Heart right ventricle (tissue), 16 donors: ENCODE measurements at regions not wholly inside any gene's neighbourhood (a gene's known extent, or its start where the extent isn't known, plus 50 kb on each side); places are given as distances from the start of the nearest gene placed in this dataset.
"Not testable (repeated sequence)": the region's sequence is repeated elsewhere in the genome, so short reads cannot be mapped to it uniquely, and the experiment has no call there.

Experiments
- ATAC-seq, 8 donors: fragments of 200-7000 bp; cut with Tn5 transposase; one replicate each; pipeline ENCODE4 v1.9.1; 2020; ENCODE audit warnings: mild to moderate bottlenecking in 8 of 8, moderate library complexity in 8 of 8, moderate number of reproducible peaks in 1 of 8
- DNase-seq, 2 donors: peaks; one replicate each; pipeline ENCODE4 v3.0.0-alpha.2; 2020
- H3K27ac ChIP-seq, 10 donors: fragments of 200-600 bp; sonication (generic) in 2 of 10; one replicate each; pipeline versions ENCODE4 v1.5.0 to v1.8.0; 2020 to 2022; ENCODE audit warnings: mild to moderate bottlenecking in 3 of 10
- H3K27me3 ChIP-seq, 7 donors: fragments of 200-600 bp; one replicate each; pipeline ENCODE4 v1.8.0; 2021 to 2022; ENCODE audit warnings: mild to moderate bottlenecking in 2 of 7
- H3K36me3 ChIP-seq, 9 donors: fragments of 200-600 bp; sonication (generic) in 1 of 9; one replicate each; pipeline versions ENCODE4 v1.5.0 to v1.8.0; 2020 to 2022; ENCODE audit warnings: mild to moderate bottlenecking in 2 of 9
- H3K4me1 ChIP-seq, 9 donors: fragments of 200-600 bp; sonication (generic) in 1 of 9; one replicate each; pipeline versions ENCODE4 v1.5.0 to v1.8.0; 2020 to 2022; ENCODE audit warnings: mild to moderate bottlenecking in 4 of 9
- H3K4me3 ChIP-seq, 10 donors: fragments of 200-600 bp; sonication (generic) in 2 of 10; one replicate each; pipeline versions ENCODE4 v1.5.0 to v1.8.0; 2020 to 2022; ENCODE audit warnings: mild to moderate bottlenecking in 7 of 10, moderate library complexity in 2 of 10
- H3K9me3 ChIP-seq, 11 donors: fragments of 200-600 bp in 10 of 11; sonication (generic) in 2 of 11; one replicate each; pipeline versions ENCODE4 v1.5.0 to v1.8.0; 2013 to 2022; ENCODE audit warnings: mild to moderate bottlenecking in 2 of 11, control low read depth in 1 of 11, moderate library complexity in 1 of 11
- WGBS, 2 donors: extraction: QIAGEN DNeasy Blood & Tissue Kit; methylation state at CpG; one replicate each; pipeline ENCODE4 v1.1.7; 2013; ENCODE audit warnings: inconsistent platforms in 1 of 2; 5-methylcytosine and 5-hydroxymethylcytosine counted together
- intact Hi-C, 10 donors: fragments of 100-400 bp; cut with DNase I; formaldehyde crosslinking; loops; one replicate each; pipeline versions ENCODE4 v1.11.1 to v1.14.2; 2022
- TF ChIP-seq, protein P1 (sequence below), 9 donors: fragments of 200-600 bp; sonication (generic) in 2 of 9; IDR thresholded peaks; one replicate each; pipeline versions ENCODE4 v1.5.0 to v1.8.0; 2021 to 2022; ENCODE audit warnings: antibody characterized with exemption in 9 of 9, mild to moderate bottlenecking in 5 of 9, moderate library complexity in 1 of 9
- donor health status: Arrhythmogenic right ventricular cardiomyopathy.
- donor health status: ischemic (EF 13 %, LVEDD 7.1; RV severe dilation, severe dysfunction).
- donor health status: healthy with polysubstance abuse.
- donor health status: DM: no; HTN: yes; CAD: no.
- donor health status: DM: no; HTN: no; CAD: no.
- donor health status: ischemic (EF 25% LVEDD 6.9; RV normal size, moderate dysfunction).
- donor health status: ischemic (EF 25% LVEDD 5.7; RV mildly dilated, moderate dysfunction).
- donor health status: healthy.
- donor health status: DM: yes; HTN: yes; CAD: no.
- donor health status: Ischemic cardiomyopathy.
- donor health status: ischemic (EF 35%, LVEDD 5.7; RV mildly dilated, moderate dysfunction).
- donor health status: nonischemic (EF 11% LVEDD 7.7; RV severe dilation, severe dysfunction).
- donor health status: DM: yes; HTN: yes; CAD: no.
- donor health status: PGD.
- donor health status: ischemic (EF 29% LVEDD 5.4; RV normal size, mild dysfunction).
- donor health status: nonischemic (EF 23%, LVEDD 6.1; RV moderate dilation, normal function).

DNA sequence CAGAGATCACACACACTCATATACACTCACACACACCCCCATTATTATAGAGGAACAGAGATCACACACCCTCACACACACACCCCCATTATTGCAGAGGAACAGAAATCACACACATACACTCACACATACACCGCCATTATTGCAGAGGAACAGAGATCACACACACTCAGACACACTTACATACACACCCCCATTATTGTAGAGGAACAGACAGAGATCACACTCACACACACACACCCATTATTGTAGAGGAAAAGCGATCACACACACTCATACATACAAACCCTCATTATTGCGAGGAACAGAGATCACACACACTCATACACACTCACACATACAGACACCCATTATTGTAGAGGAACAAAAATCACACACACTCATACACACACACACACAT is 239.0 kb downstream of the BUB3 start:
- 94 to 97% methylated on average over 3 of the region's 3 CpGs for WGBS, 2 donors
- intact Hi-C loops = no loop called here
- ATAC-seq (no peak), DNase-seq (no peak)
- H3K27ac ChIP-seq = no peak overlapping the region
- H3K4me1 ChIP-seq = no peaks in the 10 kb centered on the region
- TF ChIP-seq, protein P1, sequence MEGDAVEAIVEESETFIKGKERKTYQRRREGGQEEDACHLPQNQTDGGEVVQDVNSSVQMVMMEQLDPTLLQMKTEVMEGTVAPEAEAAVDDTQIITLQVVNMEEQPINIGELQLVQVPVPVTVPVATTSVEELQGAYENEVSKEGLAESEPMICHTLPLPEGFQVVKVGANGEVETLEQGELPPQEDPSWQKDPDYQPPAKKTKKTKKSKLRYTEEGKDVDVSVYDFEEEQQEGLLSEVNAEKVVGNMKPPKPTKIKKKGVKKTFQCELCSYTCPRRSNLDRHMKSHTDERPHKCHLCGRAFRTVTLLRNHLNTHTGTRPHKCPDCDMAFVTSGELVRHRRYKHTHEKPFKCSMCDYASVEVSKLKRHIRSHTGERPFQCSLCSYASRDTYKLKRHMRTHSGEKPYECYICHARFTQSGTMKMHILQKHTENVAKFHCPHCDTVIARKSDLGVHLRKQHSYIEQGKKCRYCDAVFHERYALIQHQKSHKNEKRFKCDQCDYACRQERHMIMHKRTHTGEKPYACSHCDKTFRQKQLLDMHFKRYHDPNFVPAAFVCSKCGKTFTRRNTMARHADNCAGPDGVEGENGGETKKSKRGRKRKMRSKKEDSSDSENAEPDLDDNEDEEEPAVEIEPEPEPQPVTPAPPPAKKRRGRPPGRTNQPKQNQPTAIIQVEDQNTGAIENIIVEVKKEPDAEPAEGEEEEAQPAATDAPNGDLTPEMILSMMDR (IDR thresholded peaks at IDR 0.05) = no peak
- H3K27me3 ChIP-seq = peaks cover 0 to 5% (median 0%) of the 10 kb centered on the region in 7 donors
- peaks cover 0 to 4% (median 0%) of the 10 kb centered on the region in 11 donors for H3K9me3 ChIP-seq
- no peak overlapping the region for H3K4me3 ChIP-seq
- no peaks in the 10 kb centered on the region for H3K36me3 ChIP-seq

DNA sequence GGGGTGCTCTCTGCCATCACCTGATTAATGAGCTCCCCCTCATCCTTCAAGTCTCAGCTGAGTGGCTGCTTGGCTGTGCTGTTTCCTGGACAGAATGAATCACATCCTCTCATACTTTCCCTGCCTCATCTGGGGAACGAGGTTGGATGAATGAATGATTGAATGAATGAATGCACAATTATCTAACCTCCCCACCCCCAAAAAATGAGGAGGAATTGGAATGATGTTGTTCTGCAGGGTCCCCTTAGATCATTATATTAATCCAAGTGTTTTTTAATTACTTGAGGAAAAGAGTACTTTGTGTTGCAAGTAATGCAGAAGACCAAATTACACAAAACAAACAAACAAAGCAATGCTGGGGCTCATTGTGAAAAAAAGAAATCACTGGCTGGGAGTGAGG is 240.2 kb downstream of the BUB3 start:
- 50 to 62% methylated on average over 1 of the region's 1 CpG for WGBS, 2 donors
- H3K4me3 ChIP-seq = no peak overlapping the region
- H3K4me1 ChIP-seq = no peaks in the 10 kb centered on the region
- TF ChIP-seq, protein P1 (IDR thresholded peaks at IDR 0.05) = no peak
- intact Hi-C loops = no loop called here
- ATAC-seq (no peak), DNase-seq (no peak)
- H3K27me3 ChIP-seq = peaks cover 0 to 5% (median 0%) of the 10 kb centered on the region in 7 donors
- H3K36me3 ChIP-seq = no peaks in the 10 kb centered on the region
- no peak overlapping the region for H3K27ac ChIP-seq
- H3K9me3 ChIP-seq = peaks cover 0 to 7% (median 0%) of the 10 kb centered on the region in 11 donors

DNA sequence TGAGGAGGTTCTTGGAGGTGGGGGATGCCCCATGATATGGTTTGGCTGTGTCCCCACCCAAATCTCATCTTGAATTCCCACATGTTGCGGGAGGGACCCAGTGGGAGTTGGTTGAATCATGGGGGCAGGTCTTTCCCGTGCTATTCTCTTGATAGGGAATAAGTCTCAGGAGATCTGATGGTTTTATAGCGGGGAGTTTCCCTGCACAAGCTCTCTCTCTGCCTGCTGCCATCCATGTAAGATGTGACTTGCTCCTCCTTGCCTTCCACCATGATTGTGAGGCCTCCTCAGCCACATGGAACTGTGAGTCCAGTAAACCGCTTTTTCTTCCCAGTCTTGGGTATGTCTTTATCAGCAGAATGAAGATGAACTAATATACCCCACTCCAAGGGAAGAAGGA is 241.0 kb downstream of the BUB3 start:
- H3K27me3 ChIP-seq, ATAC-seq, H3K9me3 ChIP-seq, H3K36me3 ChIP-seq, H3K27ac ChIP-seq, H3K4me3 ChIP-seq, H3K4me1 ChIP-seq, DNase-seq, intact Hi-C loops: not testable (repeated sequence)
- 89 to 95% methylated on average over 4 of the region's 4 CpGs for WGBS, 2 donors

DNA sequence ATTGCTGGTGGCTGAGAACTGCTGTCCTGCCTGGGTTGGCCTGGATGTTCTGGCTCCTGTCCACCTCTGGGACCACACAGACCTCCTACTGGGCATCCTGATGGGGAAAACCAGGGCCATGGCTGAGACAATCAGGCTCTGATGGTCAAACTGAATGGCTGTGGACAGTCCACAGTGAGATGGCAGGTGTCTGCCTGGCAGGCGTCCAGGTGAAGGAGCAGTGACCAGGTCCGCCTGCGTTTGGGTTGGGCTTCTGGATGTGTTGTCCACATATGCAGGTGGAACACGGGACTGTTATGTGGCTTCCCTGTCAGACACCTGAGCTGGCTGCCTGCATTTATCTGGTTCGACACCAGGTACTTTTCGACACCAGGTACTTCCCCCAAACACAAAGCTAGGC is 241.7 kb downstream of the BUB3 start:
- intact Hi-C loops = no loop called here
- WGBS, 2 donors = 90 to 95% methylated on average over 6 of the region's 6 CpGs
- H3K27me3 ChIP-seq = peaks cover 0 to 5% (median 0%) of the 10 kb centered on the region in 7 donors
- no peaks in the 10 kb centered on the region for H3K36me3 ChIP-seq
- H3K9me3 ChIP-seq = peaks cover 0 to 7% (median 0%) of the 10 kb centered on the region in 11 donors
- no peak overlapping the region for H3K27ac ChIP-seq
- no peaks in the 10 kb centered on the region for H3K4me1 ChIP-seq
- TF ChIP-seq, protein P1 (IDR thresholded peaks at IDR 0.05) = no peak
- ATAC-seq (no peak), DNase-seq (no peak)
- H3K4me3 ChIP-seq = no peak overlapping the region

DNA sequence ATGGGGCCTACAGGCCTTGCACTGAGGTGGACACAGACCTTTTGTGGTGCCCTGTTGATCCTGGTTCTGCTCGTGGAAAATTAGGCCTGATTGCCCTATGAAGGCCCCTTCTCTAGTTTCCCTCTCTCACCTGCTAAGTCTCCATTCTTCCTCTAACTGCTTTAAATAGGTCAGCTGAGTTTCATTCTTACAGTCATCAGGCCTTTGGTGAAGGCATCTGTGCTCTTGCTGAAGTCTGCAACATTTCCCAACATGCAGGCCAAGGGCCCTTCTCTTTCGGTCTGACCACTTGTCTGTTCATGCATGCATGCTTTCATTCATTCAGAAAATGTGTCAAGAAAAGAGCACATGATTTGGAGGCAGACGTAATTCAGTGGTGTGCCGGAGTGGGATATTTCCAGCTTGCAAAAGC is 244.0 kb downstream of the BUB3 start:
- intact Hi-C loops = no loop called here
- Histone ChIP-seq H3K4me1 (no peaks in the 10 kb centered on the region), H3K27ac (no peak overlapping the region), H3K27me3 (no peaks in the 10 kb centered on the region), H3K4me3 (no peak overlapping the region), H3K9me3 (peaks cover 0 to 7% (median 0%) of the 10 kb centered on the region in 11 donors), H3K36me3 (no peaks in the 10 kb centered on the region)
- DNase-seq (no peak), ATAC-seq (no peak)
- TF ChIP-seq, protein P1 (IDR thresholded peaks at IDR 0.05) = no peak
- WGBS, 2 donors = 47 to 70% methylated on average over 4 of the region's 4 CpGs
